Lung (tissue), 11 donors: ENCODE measurements at regions not wholly inside any gene's neighbourhood (a gene's known extent, or its start where the extent isn't known, plus 50 kb on each side); places are given as distances from the start of the nearest gene placed in this dataset.
A peak's percentile ranks its signal among the peaks of the same experiment; 100 is the strongest.
"Not testable (repeated sequence)": the region's sequence is repeated elsewhere in the genome, so short reads cannot be mapped to it uniquely, and the experiment has no call there.

Experiments used
- ATAC-seq: fragments of 200-7000 bp; cut with Tn5 transposase; one replicate; pipeline ENCODE4 v1.9.1; 2020; ENCODE audit warnings: moderate number of reproducible peaks; ENCODE audit not compliant: insufficient read depth, low FRiP score
- DNase-seq, 3 donors: peaks; one replicate each; pipeline ENCODE4 v3.0.0-alpha.2; 2013 to 2017
- H3K27ac ChIP-seq, 2 donors: one replicate each; pipeline ENCODE4 v1.5.1; 2013; ENCODE audit warnings: mild to moderate bottlenecking in 2 of 2, moderate library complexity in 2 of 2, control low read depth in 1 of 2, inconsistent platforms in 1 of 2, low read depth in 1 of 2, low read length in 1 of 2
- H3K27me3 ChIP-seq, 3 donors: one replicate each; pipeline ENCODE4 v1.5.1; 2013; ENCODE audit warnings: low read length in 2 of 3; ENCODE audit not compliant: control insufficient read depth in 3 of 3, insufficient read depth in 3 of 3
- H3K36me3 ChIP-seq, 4 donors: one replicate each; pipeline ENCODE4 v1.5.1; 2013; ENCODE audit warnings: low read length in 4 of 4, mild to moderate bottlenecking in 1 of 4, moderate library complexity in 1 of 4; ENCODE audit not compliant: control insufficient read depth in 4 of 4, insufficient read depth in 4 of 4
- H3K4me1 ChIP-seq, 5 donors: one replicate each; pipeline ENCODE4 v1.5.1; 2013; ENCODE audit warnings: low read length in 5 of 5, mild to moderate bottlenecking in 2 of 5, moderate library complexity in 1 of 5; ENCODE audit not compliant: control insufficient read depth in 5 of 5, insufficient read depth in 5 of 5
- H3K4me3 ChIP-seq: one replicate; pipeline ENCODE4 v1.5.1; 2013; ENCODE audit warnings: mild to moderate bottlenecking, control low read depth, moderate library complexity
- H3K9ac ChIP-seq, 2 donors: one replicate each; pipeline ENCODE4 v1.5.1; 2013; ENCODE audit warnings: low read length in 2 of 2, control low read depth in 1 of 2; ENCODE audit not compliant: insufficient read depth in 1 of 2
- H3K9me3 ChIP-seq, 4 donors: one replicate each; pipeline ENCODE4 v1.5.1; 2013; ENCODE audit warnings: low read length in 3 of 4, mild to moderate bottlenecking in 1 of 4, moderate library complexity in 1 of 4; ENCODE audit not compliant: control insufficient read depth in 4 of 4, insufficient read depth in 3 of 4
- CTCF ChIP-seq: IDR thresholded peaks from 2 replicates; pipeline ENCODE4 v1.5.1; 2012; ENCODE audit warnings: mild to moderate bottlenecking; ENCODE audit errors: control extremely low read depth, extremely low read depth
- WGBS, 2 donors: extraction: QIAGEN DNeasy Blood & Tissue Kit; methylation state at CpG; one replicate each; pipeline ENCODE4 v1.1.7; 2013; 5-methylcytosine and 5-hydroxymethylcytosine counted together
- donor health status: control.
- donor health status: control.
- donor health status: Bipolar disorder and iron deficiency.
- donor health status: healthy.
- donor health status: DM: yes; HTN: yes; CAD: no.

- no peak for ATAC-seq
- Histone ChIP-seq H3K4me3 (no peak overlapping the region), H3K9ac (no peak overlapping the region), H3K27me3 (no peaks in the 10 kb centered on the region), H3K9me3 (peaks cover 0 to 11% (median 0%) of the 10 kb centered on the region in 4 donors), H3K36me3 (no peaks in the 10 kb centered on the region), H3K4me1 (peaks cover 0 to 2% (median 0%) of the 10 kb centered on the region in 5 donors), H3K27ac (no peak overlapping the region)
- no peak for DNase-seq
- no peak for TF ChIP-seq CTCF
- 52 to 68% methylated on average over 4 of the region's 4 CpGs for WGBS, 2 donors
These were observed 251.6 kb downstream of the USP46 start for GRCh38 chr4:52407545-52407944.

GRCh38 chr4:52408032-52408431 lies 251.1 kb downstream of the USP46 start:
- Histone ChIP-seq H3K27ac (no peak overlapping the region), H3K27me3 (no peaks in the 10 kb centered on the region), H3K9me3 (peaks cover 0 to 14% (median 0%) of the 10 kb centered on the region in 4 donors), H3K9ac (no peak overlapping the region), H3K36me3 (no peaks in the 10 kb centered on the region), H3K4me1 (peaks cover 0 to 2% (median 0%) of the 10 kb centered on the region in 5 donors), H3K4me3 (no peak overlapping the region)
- DNase-seq: peak in 1 of 3 donors; percentile 21
- 56 to 68% methylated on average over 1 of the region's 1 CpG for WGBS, 2 donors
- no peak for ATAC-seq
- no peak for TF ChIP-seq CTCF

- no peak overlapping the region for H3K9ac ChIP-seq
- peaks cover 0 to 14% (median 0%) of the 10 kb centered on the region in 4 donors for H3K9me3 ChIP-seq
- no peak overlapping the region for H3K4me3 ChIP-seq
- no peaks in the 10 kb centered on the region for H3K36me3 ChIP-seq
- TF ChIP-seq CTCF: no peak
- H3K27ac ChIP-seq: no peak overlapping the region
- peaks cover 0 to 2% (median 0%) of the 10 kb centered on the region in 5 donors for H3K4me1 ChIP-seq
- no peaks in the 10 kb centered on the region for H3K27me3 ChIP-seq
- no peak for ATAC-seq
- WGBS, 2 donors: 91% methylated on average over 6 of the region's 6 CpGs
- no peak for DNase-seq
These were observed 250.6 kb downstream of the USP46 start for GRCh38 chr4:52408471-52408870.

GRCh38 chr4:52409766-52410165 lies 249.3 kb downstream of the USP46 start:
- not testable (repeated sequence) for ATAC-seq
- WGBS, 2 donors: 90 to 96% methylated on average over 18 of the region's 18 CpGs

More at GRCh38 chr4:52409766-52410165, 249.3 kb downstream of the USP46 start:
- not testable (repeated sequence) for H3K27me3 ChIP-seq, H3K9ac ChIP-seq, H3K4me1 ChIP-seq, DNase-seq, H3K36me3 ChIP-seq, H3K4me3 ChIP-seq, H3K27ac ChIP-seq
- peaks cover 0 to 15% (median 0%) of the 10 kb centered on the region in 4 donors for H3K9me3 ChIP-seq
